Neural cell (in vitro differentiated cells): ENCODE measurements at regions not wholly inside any gene's neighbourhood (a gene's known extent, or its start where the extent isn't known, plus 50 kb on each side); places are given as distances from the start of the nearest gene placed in this dataset.

ENCODE experiments used
- H2AFZ ChIP-seq: fragments of 200-600, 300-800 bp; sonication (generic), shearing (Covaris generic); 2 replicates; pipeline ENCODE4 v1.6.0; 2014; ENCODE audit warnings: low read depth, mild to moderate bottlenecking, antibody characterized with exemption, low read length, moderate library complexity
- H3F3A ChIP-seq: fragments of 200-600 bp; shearing (Covaris generic); 2 replicates; pipeline ENCODE4 v1.6.1; 2016; ENCODE audit warnings: mild to moderate bottlenecking, moderate library complexity, mixed read lengths, antibody characterized with exemption, low read length; ENCODE audit not compliant: insufficient read depth, poor library complexity, severe bottlenecking
- H3K27ac ChIP-seq: fragments of 200-600, 300-800 bp; sonication (generic), shearing (Covaris generic); 2 replicates; pipeline ENCODE4 v1.5.1; 2014; ENCODE audit warnings: mild to moderate bottlenecking, low read length, moderate library complexity
- H3K27me3 ChIP-seq: fragments of 300-800, 200-600 bp; sonication (generic), shearing (Covaris generic); 2 replicates; pipeline ENCODE4 v1.6.0; 2014; ENCODE audit warnings: mild to moderate bottlenecking, low read depth, low read length, moderate library complexity; ENCODE audit not compliant: insufficient read depth
- H3K36me3 ChIP-seq: fragments of 300-800, 200-600 bp; sonication (generic), shearing (Covaris generic); 2 replicates; pipeline ENCODE4 v1.5.1; 2014; ENCODE audit warnings: mild to moderate bottlenecking, antibody characterized with exemption, low read length, moderate library complexity; ENCODE audit not compliant: insufficient read depth
- H3K4me2 ChIP-seq: fragments of 300-800, 200-600 bp; sonication (generic), shearing (Covaris generic); 2 replicates; pipeline ENCODE4 v1.6.0; 2014; ENCODE audit warnings: mild to moderate bottlenecking, low read length
- H3K4me3 ChIP-seq: fragments of 300-800, 200-600 bp; sonication (generic), shearing (Covaris generic); 2 replicates; pipeline ENCODE4 v1.5.1; 2014; ENCODE audit warnings: mild to moderate bottlenecking, low read length, moderate library complexity
- H3K79me2 ChIP-seq: fragments of 200-600 bp; shearing (Covaris generic); replicated peaks from 2 replicates; pipeline ENCODE4 v1.6.0; 2014; ENCODE audit warnings: mild to moderate bottlenecking, low read length, moderate library complexity; ENCODE audit not compliant: insufficient read depth
- H3K9ac ChIP-seq: fragments of 300-800, 200-600 bp; sonication (generic), shearing (Covaris generic); 2 replicates; pipeline ENCODE4 v1.6.1; 2016; ENCODE audit warnings: mild to moderate bottlenecking, low read length, mixed read lengths
- H3K9me2 ChIP-seq: fragments of 200-600 bp; shearing (Covaris generic); 2 replicates; pipeline ENCODE4 v1.6.1; 2016; ENCODE audit warnings: mild to moderate bottlenecking, low read length, mixed read lengths; ENCODE audit not compliant: insufficient read depth
- H3K9me3 ChIP-seq: fragments of 200-600, 300-800 bp; sonication (generic), shearing (Covaris generic); 2 replicates; pipeline ENCODE4 v1.6.1; 2016; ENCODE audit warnings: mild to moderate bottlenecking, mixed run types, low read length, moderate library complexity, mixed read lengths
- H4K20me1 ChIP-seq: fragments of 200-600 bp; shearing (Covaris generic); 2 replicates; pipeline ENCODE4 v1.6.1; 2016; ENCODE audit warnings: mild to moderate bottlenecking, mixed run types; ENCODE audit not compliant: insufficient read depth
- EP300 ChIP-seq: fragments of 450-650 bp; conservative IDR thresholded peaks from 2 replicates; pipeline ENCODE4 v1.6.1; 2014; ENCODE audit warnings: antibody characterized with exemption, mild to moderate bottlenecking, moderate library complexity; ENCODE audit not compliant: poor library complexity, severe bottlenecking
- EZH2 ChIP-seq: fragments of 200-600, 300-800 bp; shearing (Covaris generic), sonication (generic); IDR thresholded peaks from 2 replicates; pipeline ENCODE4 v1.6.1; 2014; ENCODE audit warnings: antibody characterized with exemption, low read length, borderline replicate concordance, mild to moderate bottlenecking; ENCODE audit not compliant: insufficient read depth, poor library complexity, severe bottlenecking
- MXI1 ChIP-seq: fragments of 450-650 bp; conservative IDR thresholded peaks from 2 replicates; pipeline ENCODE4 v1.6.1; 2014; ENCODE audit warnings: antibody characterized with exemption, mild to moderate bottlenecking; ENCODE audit not compliant: poor library complexity, severe bottlenecking
- POLR2AphosphoS5 ChIP-seq: IDR thresholded peaks from 2 replicates; pipeline ENCODE4 v1.6.1; 2012
- RAD21 ChIP-seq: fragments of 450-650 bp; conservative IDR thresholded peaks from 2 replicates; pipeline ENCODE4 v1.6.1; 2014; ENCODE audit warnings: antibody characterized with exemption, mild to moderate bottlenecking, moderate library complexity
- SMC3 ChIP-seq: fragments of 450-650 bp; conservative IDR thresholded peaks from 2 replicates; pipeline ENCODE4 v1.6.1; 2014; ENCODE audit warnings: antibody characterized with exemption, mild to moderate bottlenecking, moderate library complexity; ENCODE audit not compliant: poor library complexity
- TAF1 ChIP-seq: IDR thresholded peaks from 2 replicates; pipeline ENCODE4 v1.6.1; 2012; ENCODE audit warnings: low read depth
- TF ChIP-seq, protein P1 (sequence below): IDR thresholded peaks from 2 replicates; pipeline ENCODE4 v1.6.1; 2012; ENCODE audit warnings: borderline replicate concordance
- TF ChIP-seq, protein P2 (sequence below): fragments of 450-650 bp; IDR thresholded peaks from 2 replicates; pipeline ENCODE4 v1.5.1; 2014; ENCODE audit warnings: antibody characterized with exemption, mild to moderate bottlenecking, moderate library complexity; ENCODE audit not compliant: poor library complexity, severe bottlenecking

DNA sequence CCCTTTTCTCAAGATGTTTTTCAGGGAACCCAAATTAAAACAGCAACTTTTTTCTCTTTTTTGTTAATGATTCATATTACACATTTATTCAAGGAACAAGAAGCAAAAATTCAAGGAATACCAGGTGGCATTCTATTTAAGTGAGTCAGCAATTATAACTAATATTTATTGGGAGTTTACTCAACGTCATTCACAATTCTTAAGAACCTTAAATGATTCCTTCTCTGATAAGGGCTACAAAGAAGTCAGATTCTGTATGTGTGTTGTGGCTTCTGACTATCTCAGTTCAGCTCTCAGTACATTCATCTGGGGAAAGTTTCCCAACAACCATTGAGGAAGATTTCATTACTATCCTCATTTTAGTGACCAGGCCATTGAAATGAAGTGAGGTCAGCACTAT is 470.7 kb upstream of the AKR1E2 start:
- no peaks in the 10 kb centered on the region for H3K9me3 ChIP-seq

DNA sequence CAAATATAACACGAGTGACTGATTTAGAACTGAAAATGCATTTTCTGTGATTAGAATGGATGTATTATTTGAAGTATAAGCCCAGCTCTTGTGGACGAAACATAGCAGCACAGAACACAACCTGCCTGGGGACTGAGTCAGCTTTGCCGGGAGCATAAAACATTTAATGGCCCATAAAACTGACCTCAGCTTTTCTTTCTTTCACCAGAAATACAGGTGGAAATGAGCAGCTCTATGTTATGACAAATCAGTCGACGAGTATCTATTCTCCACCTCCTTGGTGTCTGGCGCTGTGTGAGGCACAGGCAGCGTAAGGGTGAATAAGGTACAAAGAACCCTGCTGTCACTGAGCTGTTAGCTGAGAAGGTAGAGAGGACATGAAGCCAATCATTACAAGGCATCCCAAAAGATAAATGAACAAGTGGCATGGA is 471.6 kb upstream of the AKR1E2 start:
- Histone ChIP-seq H3K4me2 (no peak overlapping the region), H3K9me2 (no peaks in the 10 kb centered on the region)

More for the DNA sequence above, 470.7 kb upstream of the AKR1E2 start:
- Histone ChIP-seq H2AFZ (no peak overlapping the region), H3K27me3 (no peaks in the 10 kb centered on the region), H3K4me2 (no peak overlapping the region), H3K9ac (no peak overlapping the region), H3K79me2 (no peaks in the 10 kb centered on the region), H3F3A (no peaks in the 10 kb centered on the region), H3K36me3 (no peaks in the 10 kb centered on the region), H3K9me2 (no peaks in the 10 kb centered on the region), H3K4me3 (no peak overlapping the region), H4K20me1 (no peaks in the 10 kb centered on the region), H3K27ac (no peak overlapping the region)
- TF ChIP-seq RAD21 (no peak), TAF1 (no peak), SMC3 (no peak), MXI1 (no peak), EP300 (no peak), POLR2AphosphoS5 (no peak), EZH2 (no peak)
- TF ChIP-seq, protein P1, sequence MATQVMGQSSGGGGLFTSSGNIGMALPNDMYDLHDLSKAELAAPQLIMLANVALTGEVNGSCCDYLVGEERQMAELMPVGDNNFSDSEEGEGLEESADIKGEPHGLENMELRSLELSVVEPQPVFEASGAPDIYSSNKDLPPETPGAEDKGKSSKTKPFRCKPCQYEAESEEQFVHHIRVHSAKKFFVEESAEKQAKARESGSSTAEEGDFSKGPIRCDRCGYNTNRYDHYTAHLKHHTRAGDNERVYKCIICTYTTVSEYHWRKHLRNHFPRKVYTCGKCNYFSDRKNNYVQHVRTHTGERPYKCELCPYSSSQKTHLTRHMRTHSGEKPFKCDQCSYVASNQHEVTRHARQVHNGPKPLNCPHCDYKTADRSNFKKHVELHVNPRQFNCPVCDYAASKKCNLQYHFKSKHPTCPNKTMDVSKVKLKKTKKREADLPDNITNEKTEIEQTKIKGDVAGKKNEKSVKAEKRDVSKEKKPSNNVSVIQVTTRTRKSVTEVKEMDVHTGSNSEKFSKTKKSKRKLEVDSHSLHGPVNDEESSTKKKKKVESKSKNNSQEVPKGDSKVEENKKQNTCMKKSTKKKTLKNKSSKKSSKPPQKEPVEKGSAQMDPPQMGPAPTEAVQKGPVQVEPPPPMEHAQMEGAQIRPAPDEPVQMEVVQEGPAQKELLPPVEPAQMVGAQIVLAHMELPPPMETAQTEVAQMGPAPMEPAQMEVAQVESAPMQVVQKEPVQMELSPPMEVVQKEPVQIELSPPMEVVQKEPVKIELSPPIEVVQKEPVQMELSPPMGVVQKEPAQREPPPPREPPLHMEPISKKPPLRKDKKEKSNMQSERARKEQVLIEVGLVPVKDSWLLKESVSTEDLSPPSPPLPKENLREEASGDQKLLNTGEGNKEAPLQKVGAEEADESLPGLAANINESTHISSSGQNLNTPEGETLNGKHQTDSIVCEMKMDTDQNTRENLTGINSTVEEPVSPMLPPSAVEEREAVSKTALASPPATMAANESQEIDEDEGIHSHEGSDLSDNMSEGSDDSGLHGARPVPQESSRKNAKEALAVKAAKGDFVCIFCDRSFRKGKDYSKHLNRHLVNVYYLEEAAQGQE: no peak
- TF ChIP-seq, protein P2, sequence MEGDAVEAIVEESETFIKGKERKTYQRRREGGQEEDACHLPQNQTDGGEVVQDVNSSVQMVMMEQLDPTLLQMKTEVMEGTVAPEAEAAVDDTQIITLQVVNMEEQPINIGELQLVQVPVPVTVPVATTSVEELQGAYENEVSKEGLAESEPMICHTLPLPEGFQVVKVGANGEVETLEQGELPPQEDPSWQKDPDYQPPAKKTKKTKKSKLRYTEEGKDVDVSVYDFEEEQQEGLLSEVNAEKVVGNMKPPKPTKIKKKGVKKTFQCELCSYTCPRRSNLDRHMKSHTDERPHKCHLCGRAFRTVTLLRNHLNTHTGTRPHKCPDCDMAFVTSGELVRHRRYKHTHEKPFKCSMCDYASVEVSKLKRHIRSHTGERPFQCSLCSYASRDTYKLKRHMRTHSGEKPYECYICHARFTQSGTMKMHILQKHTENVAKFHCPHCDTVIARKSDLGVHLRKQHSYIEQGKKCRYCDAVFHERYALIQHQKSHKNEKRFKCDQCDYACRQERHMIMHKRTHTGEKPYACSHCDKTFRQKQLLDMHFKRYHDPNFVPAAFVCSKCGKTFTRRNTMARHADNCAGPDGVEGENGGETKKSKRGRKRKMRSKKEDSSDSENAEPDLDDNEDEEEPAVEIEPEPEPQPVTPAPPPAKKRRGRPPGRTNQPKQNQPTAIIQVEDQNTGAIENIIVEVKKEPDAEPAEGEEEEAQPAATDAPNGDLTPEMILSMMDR: no peak

More for the DNA sequence above, 471.6 kb upstream of the AKR1E2 start:
- Histone ChIP-seq H3K79me2 (no peaks in the 10 kb centered on the region), H3K36me3 (no peaks in the 10 kb centered on the region), H3F3A (no peaks in the 10 kb centered on the region), H3K9me3 (no peaks in the 10 kb centered on the region), H3K27ac (no peak overlapping the region), H2AFZ (no peak overlapping the region), H3K27me3 (no peaks in the 10 kb centered on the region), H3K4me3 (no peak overlapping the region), H3K9ac (no peak overlapping the region), H4K20me1 (no peaks in the 10 kb centered on the region)
- TF ChIP-seq TAF1: no peak
- TF ChIP-seq SMC3: no peak
- TF ChIP-seq, protein P2: no peak
- no peak for TF ChIP-seq RAD21
- TF ChIP-seq POLR2AphosphoS5: no peak
- TF ChIP-seq EP300: no peak
- no peak for TF ChIP-seq MXI1
- TF ChIP-seq EZH2: no peak
- TF ChIP-seq, protein P1: no peak
